ENCODE measurements at regions not wholly inside any gene's neighbourhood (a gene's known extent, or its start where the extent isn't known, plus 50 kb on each side); places are given as distances from the start of the nearest gene placed in this dataset.

GRCh38 chr12:58030566-58031279, 89.4 kb downstream of the ATP23 start:
- no peak overlapping the region for H3K4me3 ChIP-seq
- H3K4me1 ChIP-seq: peaks cover 0 to 7% (median 0%) of the 10 kb centered on the region in 12 donors
- intact Hi-C loops (cut with DNase I): no loop called here
- no peak for ATAC-seq
- peaks cover 0 to 30% (median 7%) of the 10 kb centered on the region in 12 donors for H3K9me3 ChIP-seq
- DNase-seq: no peak
- WGBS, 4 donors: 87 to 89% (median 88%) methylated on average over 4 of the region's 4 CpGs
- H3K27ac ChIP-seq: no peak overlapping the region
- TF ChIP-seq POLR2A (IDR thresholded peaks at IDR 0.05) (no peak), CTCF (IDR thresholded peaks at IDR 0.05) (no peak)
- H3K27me3 ChIP-seq: no peaks in the 10 kb centered on the region
- H3K36me3 ChIP-seq: no peaks in the 10 kb centered on the region

- no peaks in the 10 kb centered on the region for H3K27me3 ChIP-seq
- intact Hi-C loops (cut with DNase I): no loop called here
- ATAC-seq (no peak), DNase-seq (no peak)
- no peak for TF ChIP-seq POLR2A (IDR thresholded peaks at IDR 0.05)
- H3K4me3 ChIP-seq: no peak overlapping the region
- H3K9me3 ChIP-seq: peaks cover 0 to 45% (median 8%) of the 10 kb centered on the region in 12 donors
- no peaks in the 10 kb centered on the region for H3K36me3 ChIP-seq
- peaks cover 0 to 7% (median 0%) of the 10 kb centered on the region in 12 donors for H3K4me1 ChIP-seq
- no peak overlapping the region for H3K27ac ChIP-seq
- WGBS, 4 donors: 88 to 94% (median 89%) methylated on average over 3 of the region's 3 CpGs
Measured at GRCh38 chr12:58032156-58032555, 90.8 kb downstream of the ATP23 start.

- peaks cover 0 to 61% (median 16%) of the 10 kb centered on the region in 12 donors for H3K9me3 ChIP-seq
- H3K4me1 ChIP-seq: peaks cover 0 to 7% (median 0%) of the 10 kb centered on the region in 12 donors
- H3K27ac ChIP-seq: no peak overlapping the region
- H3K36me3 ChIP-seq: no peaks in the 10 kb centered on the region
- H3K27me3 ChIP-seq: no peaks in the 10 kb centered on the region
- H3K4me3 ChIP-seq: no peak overlapping the region
- ATAC-seq: no peak
- no peak for TF ChIP-seq POLR2A (IDR thresholded peaks at IDR 0.05)
- no peak for TF ChIP-seq CTCF (IDR thresholded peaks at IDR 0.05)
- no peak for DNase-seq
- intact Hi-C loops (cut with DNase I): no loop called here
Measured at GRCh38 chr12:58033831-58034230, 92.5 kb downstream of the ATP23 start.

GRCh38 chr12:58034311-58034710, 92.9 kb downstream of the ATP23 start:
- Histone ChIP-seq H3K4me1 (peaks cover 0 to 7% (median 0%) of the 10 kb centered on the region in 12 donors), H3K27ac (peak overlapping the region in 1 of 12 donors; percentile 4), H3K9me3 (peaks cover 0 to 66% (median 19%) of the 10 kb centered on the region in 12 donors), H3K27me3 (no peaks in the 10 kb centered on the region), H3K36me3 (no peaks in the 10 kb centered on the region), H3K4me3 (no peak overlapping the region)
- WGBS, 4 donors: 60 to 87% (median 78%) methylated on average over 2 to 3 of the region's 3 CpGs
- intact Hi-C loops (cut with DNase I): no loop called here
- TF ChIP-seq CTCF (IDR thresholded peaks at IDR 0.05) (no peak), POLR2A (IDR thresholded peaks at IDR 0.05) (no peak)
- DNase-seq (peak in 1 of 5 donors; percentile 24), ATAC-seq (no peak)
